Right atrium auricular region (tissue), 2 donors: ENCODE measurements at regions not wholly inside any gene's neighbourhood (a gene's known extent, or its start where the extent isn't known, plus 50 kb on each side); places are given as distances from the start of the nearest gene placed in this dataset.

Experiments used
- DNase-seq: peaks from one replicate; pipeline ENCODE4 v3.0.0-alpha.2; 2019; ENCODE audit warnings: low spot score
- H3K27ac ChIP-seq, 2 donors: fragments of 200-600 bp; sonication (generic); 1 replicate in 1 of 2; 2 replicates in 1 of 2; pipeline ENCODE4 v1.5.1; 2016 to 2019
- H3K27me3 ChIP-seq, 2 donors: fragments of 200-600 bp; sonication (generic); one replicate each; pipeline versions ENCODE4 v1.5.1 to v1.6.0; 2017 to 2019
- H3K36me3 ChIP-seq: fragments of 200-600 bp; sonication (generic); one replicate; pipeline ENCODE4 v1.5.1; 2016
- H3K4me1 ChIP-seq, 2 donors: fragments of 200-600 bp; sonication (generic); one replicate each; pipeline versions ENCODE4 v1.5.1 to v1.6.0; 2017 to 2019
- H3K4me3 ChIP-seq, 2 donors: fragments of 200-600 bp; sonication (generic); 1 replicate in 1 of 2; 2 replicates in 1 of 2; pipeline ENCODE4 v1.5.1; 2017 to 2019; ENCODE audit warnings: mild to moderate bottlenecking in 1 of 2, moderate library complexity in 1 of 2
- H3K9me3 ChIP-seq, 2 donors: fragments of 200-600 bp; sonication (generic); one replicate each; pipeline ENCODE4 v1.5.1; 2019
- TF ChIP-seq, protein P1 (sequence below), 2 donors: fragments of 200-600 bp; sonication (generic); IDR thresholded peaks; one replicate each; pipeline ENCODE4 v1.5.1; 2019; ENCODE audit warnings: antibody characterized with exemption in 2 of 2

DNA sequence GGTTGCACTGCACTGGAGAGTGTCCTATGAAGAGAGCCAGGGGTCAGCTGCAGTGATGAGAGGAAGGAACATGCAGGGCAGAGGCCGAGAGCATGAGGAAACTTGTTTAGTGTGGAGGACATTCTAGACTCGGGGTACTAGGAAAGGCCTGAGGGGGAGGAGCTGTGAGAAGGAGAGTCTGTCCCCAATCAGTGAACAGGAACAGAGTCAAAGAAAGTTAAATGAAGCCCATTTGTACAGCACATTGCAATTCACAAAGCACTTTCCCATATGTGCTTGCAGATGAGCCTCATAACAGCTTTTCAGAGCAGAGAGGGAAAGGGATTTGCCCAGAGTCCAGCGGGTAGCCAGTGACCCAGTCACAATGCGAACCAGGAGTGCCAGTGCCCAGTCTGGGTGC, 83.4 kb downstream of the NAV1 start:
- Histone ChIP-seq H3K36me3 (no peaks in the 10 kb centered on the region), H3K4me3 (no peak overlapping the region)

DNA sequence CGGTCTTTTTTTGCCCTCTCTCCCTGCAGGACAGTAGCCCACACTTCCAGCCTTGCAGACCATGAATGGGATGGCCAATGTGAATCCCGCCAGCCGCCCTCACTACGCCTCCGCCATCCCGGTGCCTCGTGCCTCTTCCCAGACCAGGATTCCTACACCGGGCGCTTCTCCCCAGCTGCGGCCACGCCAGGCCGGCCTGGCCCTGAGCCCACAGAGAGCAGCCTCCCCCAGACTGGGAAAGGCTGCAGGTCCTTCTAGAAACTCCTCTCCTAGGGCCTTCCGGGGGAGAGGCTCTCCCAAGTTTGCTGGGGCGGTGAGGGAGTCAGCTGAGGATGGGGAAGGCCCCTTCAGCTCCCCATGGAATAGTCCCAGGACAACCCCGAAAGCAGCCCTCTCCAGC, 83.9 kb downstream of the NAV1 start:
- no peaks in the 10 kb centered on the region for H3K9me3 ChIP-seq
- no peaks in the 10 kb centered on the region for H3K36me3 ChIP-seq
- H3K4me3 ChIP-seq = no peak overlapping the region
- TF ChIP-seq, protein P1, sequence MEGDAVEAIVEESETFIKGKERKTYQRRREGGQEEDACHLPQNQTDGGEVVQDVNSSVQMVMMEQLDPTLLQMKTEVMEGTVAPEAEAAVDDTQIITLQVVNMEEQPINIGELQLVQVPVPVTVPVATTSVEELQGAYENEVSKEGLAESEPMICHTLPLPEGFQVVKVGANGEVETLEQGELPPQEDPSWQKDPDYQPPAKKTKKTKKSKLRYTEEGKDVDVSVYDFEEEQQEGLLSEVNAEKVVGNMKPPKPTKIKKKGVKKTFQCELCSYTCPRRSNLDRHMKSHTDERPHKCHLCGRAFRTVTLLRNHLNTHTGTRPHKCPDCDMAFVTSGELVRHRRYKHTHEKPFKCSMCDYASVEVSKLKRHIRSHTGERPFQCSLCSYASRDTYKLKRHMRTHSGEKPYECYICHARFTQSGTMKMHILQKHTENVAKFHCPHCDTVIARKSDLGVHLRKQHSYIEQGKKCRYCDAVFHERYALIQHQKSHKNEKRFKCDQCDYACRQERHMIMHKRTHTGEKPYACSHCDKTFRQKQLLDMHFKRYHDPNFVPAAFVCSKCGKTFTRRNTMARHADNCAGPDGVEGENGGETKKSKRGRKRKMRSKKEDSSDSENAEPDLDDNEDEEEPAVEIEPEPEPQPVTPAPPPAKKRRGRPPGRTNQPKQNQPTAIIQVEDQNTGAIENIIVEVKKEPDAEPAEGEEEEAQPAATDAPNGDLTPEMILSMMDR (IDR thresholded peaks at IDR 0.05) = no peak
- no peaks in the 10 kb centered on the region for H3K27me3 ChIP-seq
- H3K4me1 ChIP-seq = peaks cover 0 to 13% of the 10 kb centered on the region in 2 donors
- H3K27ac ChIP-seq = no peak overlapping the region
- no peak for DNase-seq

More for the DNA sequence above, 83.4 kb downstream of the NAV1 start:
- TF ChIP-seq, protein P1 (IDR thresholded peaks at IDR 0.05) = no peak
- no peak overlapping the region for H3K27ac ChIP-seq
- no peaks in the 10 kb centered on the region for H3K9me3 ChIP-seq
- peaks cover 0 to 13% of the 10 kb centered on the region in 2 donors for H3K4me1 ChIP-seq
- DNase-seq = no peak
- no peaks in the 10 kb centered on the region for H3K27me3 ChIP-seq

DNA sequence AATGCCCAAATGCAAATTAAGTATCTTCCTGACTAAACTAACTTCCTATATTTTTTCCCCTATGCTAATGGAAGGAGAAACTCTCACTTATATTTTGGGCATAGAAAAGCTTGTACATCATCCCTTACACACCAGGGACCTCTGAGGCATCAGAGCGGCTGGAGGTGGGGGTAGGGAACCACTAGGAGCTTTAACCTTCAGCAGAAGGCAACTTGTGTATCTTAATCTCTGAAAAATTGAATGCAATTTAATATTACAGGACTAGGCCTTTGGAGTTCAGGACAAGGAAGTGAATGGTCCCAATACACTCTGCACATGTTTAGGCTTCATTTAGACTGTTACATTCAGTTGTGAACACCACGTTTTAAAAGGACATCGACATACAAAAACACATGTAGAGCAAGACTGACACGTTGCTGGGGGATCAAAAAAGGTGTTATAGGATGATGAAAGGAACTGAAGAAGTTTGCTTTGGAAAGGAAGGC, 85.9 kb downstream of the NAV1 start:
- no peak for DNase-seq
- TF ChIP-seq, protein P1 (IDR thresholded peaks at IDR 0.05) = no peak
- H3K4me3 ChIP-seq = no peak overlapping the region
- no peaks in the 10 kb centered on the region for H3K36me3 ChIP-seq
- H3K27ac ChIP-seq = no peak overlapping the region
- H3K4me1 ChIP-seq = peaks cover 0 to 23% of the 10 kb centered on the region in 2 donors
- H3K27me3 ChIP-seq = no peaks in the 10 kb centered on the region
- no peaks in the 10 kb centered on the region for H3K9me3 ChIP-seq

DNA sequence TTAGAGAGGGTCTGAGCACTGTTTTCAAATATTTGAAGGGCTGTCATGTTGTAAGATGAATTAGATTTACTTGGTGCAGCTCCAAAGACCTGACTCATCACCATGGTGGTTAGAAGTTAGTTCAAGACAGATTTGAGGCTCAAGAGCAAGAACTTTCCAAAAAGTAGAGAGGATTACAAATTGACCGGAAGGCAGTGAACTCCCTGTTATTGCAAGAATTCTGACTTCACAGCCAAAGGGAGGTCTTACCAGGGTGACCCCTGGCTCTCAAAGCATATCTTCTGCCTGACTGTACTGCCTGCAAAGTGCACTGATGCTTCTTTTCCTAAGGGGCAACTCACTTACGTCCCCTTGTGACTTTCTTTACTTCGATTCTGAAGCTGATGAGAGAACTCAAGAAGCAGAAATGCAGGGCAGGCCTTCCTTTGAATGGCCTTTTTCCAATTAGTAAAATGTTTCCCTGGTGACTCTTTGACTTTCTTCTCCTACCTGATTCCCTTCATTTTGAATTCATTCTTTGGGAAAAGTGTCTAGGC, 86.4 kb downstream of the NAV1 start:
- Histone ChIP-seq H3K27ac (peak overlapping the region in 1 of 2 donors; percentile 25), H3K4me3 (no peak overlapping the region), H3K27me3 (no peaks in the 10 kb centered on the region), H3K9me3 (no peaks in the 10 kb centered on the region), H3K4me1 (peaks cover 0 to 23% of the 10 kb centered on the region in 2 donors), H3K36me3 (no peaks in the 10 kb centered on the region)
- TF ChIP-seq, protein P1 (IDR thresholded peaks at IDR 0.05) = no peak
- no peak for DNase-seq

- H3K27me3 ChIP-seq = no peaks in the 10 kb centered on the region
- H3K9me3 ChIP-seq = no peaks in the 10 kb centered on the region
- TF ChIP-seq, protein P1 (IDR thresholded peaks at IDR 0.05) = no peak
- peaks cover 0 to 23% of the 10 kb centered on the region in 2 donors for H3K4me1 ChIP-seq
- H3K27ac ChIP-seq = peak overlapping the region in 1 of 2 donors; percentile 25
- no peak overlapping the region for H3K4me3 ChIP-seq
- H3K36me3 ChIP-seq = no peaks in the 10 kb centered on the region
- DNase-seq = no peak
Observed at GRCh38 chr1:201625851-201626251, 86.9 kb downstream of the NAV1 start.
